Esophagus squamous epithelium (tissue), 4 donors: ENCODE measurements at regions not wholly inside any gene's neighbourhood (a gene's known extent, or its start where the extent isn't known, plus 50 kb on each side); places are given as distances from the start of the nearest gene placed in this dataset.

Experiments
- POLR2A ChIP-seq, 4 donors: fragments of 450-650 bp; IDR thresholded peaks; one replicate each; pipeline ENCODE4 v1.6.1; 2017; ENCODE audit warnings: antibody characterized with exemption in 4 of 4, mild to moderate bottlenecking in 4 of 4, moderate library complexity in 3 of 4
- TF ChIP-seq, protein P1 (sequence below), 6 experiments: fragments of 450-650 bp in 4 of 6; fragments of 200-600 bp in 2 of 6; sonication (generic) in 2 of 6; IDR thresholded peaks; one replicate each; pipeline ENCODE4 v1.5.1; 2016 to 2019; ENCODE audit warnings: antibody characterized with exemption in 6 of 6, mild to moderate bottlenecking in 4 of 6, moderate library complexity in 4 of 6

DNA sequence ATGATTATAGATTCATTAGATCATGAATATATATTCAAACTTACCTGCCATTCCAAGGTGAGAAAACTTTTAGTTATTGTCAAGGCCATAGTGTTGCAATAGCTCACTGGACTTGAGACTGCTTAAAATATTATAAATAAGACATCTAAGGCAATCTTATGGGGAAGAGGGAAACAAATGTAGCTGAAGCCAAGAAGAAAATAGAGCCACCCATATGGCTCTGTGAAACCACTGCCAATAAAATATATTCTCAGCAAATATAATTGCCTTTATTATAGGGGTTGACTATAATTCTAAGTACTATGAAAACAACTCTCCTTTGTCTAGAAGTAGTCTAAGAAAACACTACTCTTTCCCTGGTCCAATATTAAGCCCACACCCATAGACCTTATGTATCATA lies 938.5 kb downstream of the FSTL5 start:
- TF ChIP-seq, protein P1, sequence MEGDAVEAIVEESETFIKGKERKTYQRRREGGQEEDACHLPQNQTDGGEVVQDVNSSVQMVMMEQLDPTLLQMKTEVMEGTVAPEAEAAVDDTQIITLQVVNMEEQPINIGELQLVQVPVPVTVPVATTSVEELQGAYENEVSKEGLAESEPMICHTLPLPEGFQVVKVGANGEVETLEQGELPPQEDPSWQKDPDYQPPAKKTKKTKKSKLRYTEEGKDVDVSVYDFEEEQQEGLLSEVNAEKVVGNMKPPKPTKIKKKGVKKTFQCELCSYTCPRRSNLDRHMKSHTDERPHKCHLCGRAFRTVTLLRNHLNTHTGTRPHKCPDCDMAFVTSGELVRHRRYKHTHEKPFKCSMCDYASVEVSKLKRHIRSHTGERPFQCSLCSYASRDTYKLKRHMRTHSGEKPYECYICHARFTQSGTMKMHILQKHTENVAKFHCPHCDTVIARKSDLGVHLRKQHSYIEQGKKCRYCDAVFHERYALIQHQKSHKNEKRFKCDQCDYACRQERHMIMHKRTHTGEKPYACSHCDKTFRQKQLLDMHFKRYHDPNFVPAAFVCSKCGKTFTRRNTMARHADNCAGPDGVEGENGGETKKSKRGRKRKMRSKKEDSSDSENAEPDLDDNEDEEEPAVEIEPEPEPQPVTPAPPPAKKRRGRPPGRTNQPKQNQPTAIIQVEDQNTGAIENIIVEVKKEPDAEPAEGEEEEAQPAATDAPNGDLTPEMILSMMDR (IDR thresholded peaks at IDR 0.05) = no peak
- no peak for TF ChIP-seq POLR2A (IDR thresholded peaks at IDR 0.05)
